Endothelial cell of umbilical vein (primary cell): ENCODE measurements at regions not wholly inside any gene's neighbourhood (a gene's known extent, or its start where the extent isn't known, plus 50 kb on each side); places are given as distances from the start of the nearest gene placed in this dataset.

Experiments used
- BruUV-seq: library from RNA; stranded (reverse); fragments of 400-500 nt; replicated peaks from 2 replicates; lab custom pipeline; 2021; lab: Mats Ljungman, UMichigan
- CTCF ChIA-PET: fragments of 300-600, 350-600 bp; sonication (Branson Sonifier 250); formaldehyde crosslinking; loops from one replicate; lab custom pipeline; 2021; ENCODE audit warnings: antibody characterized with exemption, inconsistent platforms; lab: Charles Lee
- POLR2A ChIA-PET: fragments of 300-600, 350-600 bp; sonication (Branson Sonifier 250); formaldehyde crosslinking; loops from one replicate; lab custom pipeline; 2021; ENCODE audit warnings: antibody characterized with exemption, inconsistent platforms; lab: Charles Lee
- DNase-seq: peaks from one replicate; pipeline ENCODE4 v3.0.0-alpha.2; 2011; ENCODE audit warnings: low read depth, low spot score
- FAIRE-seq: peaks from 2 replicates; lab custom pipeline; 2011; peaks lifted over from hg19 to GRCh38; lab: Jason Lieb, UNC
- H2AFZ ChIP-seq: 2 replicates; pipeline ENCODE4 v1.6.0; 2012; ENCODE audit warnings: low read depth, low read length, control low read depth, inconsistent platforms
- H3K27ac ChIP-seq: 2 replicates; pipeline ENCODE4 v1.5.1; 2011; ENCODE audit warnings: low read depth, mild to moderate bottlenecking, control low read depth, low read length, moderate library complexity; ENCODE audit not compliant: insufficient read depth
- H3K27me3 ChIP-seq, 2 experiments: 2 replicates each; pipeline versions ENCODE4 v1.6.0 to v1.6.1; 2011; ENCODE audit warnings: low read length in 2 of 2, mixed read lengths in 1 of 2; ENCODE audit not compliant: control insufficient read depth in 2 of 2, insufficient read depth in 2 of 2
- H3K36me3 ChIP-seq, 2 experiments: 2 replicates in 1 of 2; 3 replicates in 1 of 2; pipeline ENCODE4 v1.5.1; 2011; ENCODE audit warnings: low read length in 2 of 2, mild to moderate bottlenecking in 1 of 2, moderate library complexity in 1 of 2; ENCODE audit not compliant: control insufficient read depth in 2 of 2, insufficient read depth in 2 of 2; ENCODE audit errors: extremely low read depth in 1 of 2
- H3K4me1 ChIP-seq: 3 replicates; pipeline ENCODE4 v1.5.1; 2011; ENCODE audit warnings: mild to moderate bottlenecking, low read length; ENCODE audit not compliant: control insufficient read depth, insufficient read depth; ENCODE audit errors: extremely low read depth
- H3K4me2 ChIP-seq: 2 replicates; pipeline ENCODE4 v1.6.1; 2011; ENCODE audit warnings: low read length, control low read depth, mixed read lengths; ENCODE audit not compliant: insufficient read depth
- H3K4me3 ChIP-seq, 3 experiments: fragments of 200-600 bp in 1 of 3; sonication (generic), shearing (Covaris generic) in 1 of 3; replicated peaks in 1 of 3; 2 replicates each; pipeline ENCODE4 v1.5.1; 2011 to 2016; ENCODE audit warnings: control low read depth in 3 of 3, low read length in 3 of 3, mild to moderate bottlenecking in 2 of 3, inconsistent platforms in 1 of 3, low read depth in 1 of 3, moderate library complexity in 1 of 3; ENCODE audit not compliant: insufficient read depth in 1 of 3
- H3K79me2 ChIP-seq: 2 replicates; pipeline ENCODE4 v1.6.0; 2012; ENCODE audit warnings: low read length, inconsistent platforms; ENCODE audit not compliant: control insufficient read depth, insufficient read depth
- H3K9ac ChIP-seq: replicated peaks from 2 replicates; pipeline ENCODE3; 2011; ENCODE audit warnings: low read length, control low read depth; ENCODE audit not compliant: insufficient read depth; ENCODE audit errors: extremely low read depth
- H3K9me1 ChIP-seq: replicated peaks from 3 replicates; pipeline ENCODE4 v1.6.0; 2011; ENCODE audit warnings: mild to moderate bottlenecking, low read length; ENCODE audit not compliant: control insufficient read depth, insufficient read depth; ENCODE audit errors: extremely low read depth
- H3K9me3 ChIP-seq: replicated peaks from 2 replicates; pipeline ENCODE4 v1.5.1; 2012; ENCODE audit warnings: low read length, inconsistent platforms; ENCODE audit not compliant: control insufficient read depth, insufficient read depth
- H4K20me1 ChIP-seq: replicated peaks from 2 replicates; pipeline ENCODE3; 2011; ENCODE audit warnings: mild to moderate bottlenecking, low read length; ENCODE audit not compliant: control insufficient read depth, insufficient read depth; ENCODE audit errors: extremely low read depth
- EZH2 ChIP-seq: IDR thresholded peaks from 2 replicates; pipeline ENCODE4 v1.6.1; 2012; ENCODE audit warnings: borderline replicate concordance, low read depth, mild to moderate bottlenecking, moderate library complexity, low read length, inconsistent platforms; ENCODE audit not compliant: severe bottlenecking
- FOS ChIP-seq: IDR thresholded peaks from 2 replicates; pipeline ENCODE4 v1.6.1; 2011; ENCODE audit warnings: mild to moderate bottlenecking, low read length, moderate library complexity, borderline replicate concordance; ENCODE audit not compliant: insufficient read depth
- GATA2 ChIP-seq: IDR thresholded peaks from 2 replicates; pipeline ENCODE4 v1.7.0; 2011; ENCODE audit warnings: low read depth, mild to moderate bottlenecking, moderate library complexity, mixed read lengths, low read length; ENCODE audit not compliant: insufficient read length, insufficient read depth
- JUN ChIP-seq: IDR thresholded peaks from 2 replicates; pipeline ENCODE4 v1.6.1; 2011; ENCODE audit warnings: borderline replicate concordance, low read depth; ENCODE audit not compliant: insufficient read length, insufficient read depth
- MYC ChIP-seq: IDR thresholded peaks from one replicate; pipeline ENCODE4 v1.6.1; 2011; ENCODE audit warnings: mild to moderate bottlenecking, low read depth, low read length
- POLR2A ChIP-seq: IDR thresholded peaks from 2 replicates; pipeline ENCODE4 v1.6.1; 2012; ENCODE audit warnings: low read depth, mild to moderate bottlenecking, control low read depth, low read length
- POLR2AphosphoS5 ChIP-seq: IDR thresholded peaks from 2 replicates; pipeline ENCODE4 v1.6.1; 2012; ENCODE audit warnings: low read depth, mild to moderate bottlenecking, control low read depth, low read length, moderate library complexity; ENCODE audit not compliant: insufficient read depth
- dilution Hi-C: fragments of 300-500 bp; cut with MboI; formaldehyde crosslinking; loops from one replicate; pipeline ENCODE4 v1.15.0; 2019; ENCODE audit warnings: low sequenced_read_pairs; ENCODE audit not compliant: extremely low pct_ligation_motif_present
- intact Hi-C: fragments of 100-400 bp; cut with micrococcal nuclease; formaldehyde crosslinking; loops from one replicate; pipeline ENCODE4 v1.10.0; 2022
- TF ChIP-seq, protein P1 (sequence below): IDR thresholded peaks from 2 replicates; pipeline ENCODE4 v1.6.1; 2011; ENCODE audit not compliant: insufficient read depth, insufficient read length
- TF ChIP-seq, protein P2 (sequence below), 2 donors: IDR thresholded peaks; 1 replicate in 1 of 2; 2 replicates in 1 of 2; pipeline ENCODE4 v1.5.1; 2011; ENCODE audit warnings: low read length in 2 of 2, mild to moderate bottlenecking in 2 of 2, moderate library complexity in 2 of 2, control low read depth in 1 of 2, inconsistent platforms in 1 of 2, low read depth in 1 of 2; ENCODE audit not compliant: insufficient read depth in 1 of 2; ENCODE audit errors: extremely low read depth in 1 of 2

DNA sequence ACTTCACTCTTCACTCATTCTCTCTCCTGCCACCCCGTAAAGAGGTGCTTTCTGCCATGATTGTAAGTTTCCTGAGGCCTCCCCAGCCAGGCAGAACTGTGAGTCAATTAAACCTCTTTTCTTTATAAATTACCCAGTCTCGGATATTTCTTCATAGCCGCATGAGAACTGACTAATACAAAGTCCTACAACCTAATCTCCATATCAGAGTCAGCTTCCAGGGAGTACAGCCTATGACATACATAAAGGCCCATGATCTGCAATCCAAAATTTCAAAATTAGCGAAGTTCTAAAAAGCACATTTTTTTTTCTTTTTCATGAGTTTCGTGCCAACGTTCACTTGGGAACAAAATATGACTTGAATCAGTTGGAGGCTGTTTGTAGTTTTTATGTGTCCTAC, 256.9 kb upstream of the DUSP10 start:
- TF ChIP-seq POLR2A (no peak), EZH2 (no peak), JUN (no peak)
- TF ChIP-seq, protein P1, sequence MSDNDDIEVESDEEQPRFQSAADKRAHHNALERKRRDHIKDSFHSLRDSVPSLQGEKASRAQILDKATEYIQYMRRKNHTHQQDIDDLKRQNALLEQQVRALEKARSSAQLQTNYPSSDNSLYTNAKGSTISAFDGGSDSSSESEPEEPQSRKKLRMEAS: no peak
- no peaks in the 10 kb centered on the region for H4K20me1 ChIP-seq
- H3K36me3 ChIP-seq: no peaks in the 10 kb centered on the region
- FAIRE-seq (no peak), DNase-seq (no peak)
- ChIA-PET POLR2A (no interaction called here), CTCF (interaction anchor here (1.3 kb wide), 1 partner anchor 10 kb away, joined by 4 read pairs; no protein-coding TSS in a partner anchor)
- BruUV-seq: no TSS peak
- dilution Hi-C loops: no loop called here
- H3K27ac ChIP-seq: no peak overlapping the region
- no peaks in the 10 kb centered on the region for H3K9me3 ChIP-seq
- no peaks in the 10 kb centered on the region for H3K4me1 ChIP-seq
- no peak overlapping the region for H3K4me3 ChIP-seq
- H3K27me3 ChIP-seq: no peaks in the 10 kb centered on the region
- H2AFZ ChIP-seq: no peak overlapping the region
- no peak overlapping the region for H3K9ac ChIP-seq
- H3K4me2 ChIP-seq: no peak overlapping the region
- H3K9me1 ChIP-seq: no peaks in the 10 kb centered on the region
- no peaks in the 10 kb centered on the region for H3K79me2 ChIP-seq
- intact Hi-C loops: loop anchor here (10.0 kb wide), 1 partner anchor 524 kb away; no protein-coding TSS in a partner anchor

DNA sequence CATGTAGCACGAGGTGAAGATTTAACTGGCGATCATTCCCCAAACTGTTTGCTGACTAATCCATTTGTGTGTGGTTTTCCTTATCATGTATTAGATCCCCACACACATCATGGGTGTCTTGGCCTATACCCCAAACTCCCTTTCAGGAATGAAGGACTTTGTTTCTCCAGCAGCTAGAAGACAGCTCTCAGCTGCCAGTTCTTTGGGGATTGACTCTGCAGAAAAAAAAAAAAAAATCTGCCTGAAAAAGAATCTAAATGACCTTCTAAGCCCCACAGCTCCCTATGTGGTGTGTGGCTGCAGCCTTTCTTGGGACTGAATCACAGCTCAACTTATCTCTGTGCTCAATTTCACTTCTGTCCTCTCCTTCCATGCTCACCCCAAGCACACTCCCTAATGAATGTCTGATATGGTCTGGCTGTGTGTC, 256.3 kb upstream of the DUSP10 start:
- H4K20me1 ChIP-seq: no peaks in the 10 kb centered on the region

More for the DNA sequence above, 256.3 kb upstream of the DUSP10 start:
- H2AFZ ChIP-seq: no peak overlapping the region
- FAIRE-seq (no peak), DNase-seq (no peak)
- ChIA-PET CTCF (no interaction called here), POLR2A (no interaction called here)
- no peaks in the 10 kb centered on the region for H3K27me3 ChIP-seq
- H3K9me3 ChIP-seq: no peaks in the 10 kb centered on the region
- no peak overlapping the region for H3K4me2 ChIP-seq
- no peak overlapping the region for H3K4me3 ChIP-seq
- dilution Hi-C loops (no loop called here), intact Hi-C loops (loop anchor here (10.0 kb wide), 1 partner anchor 523 kb away; no protein-coding TSS in a partner anchor)
- no peak overlapping the region for H3K9ac ChIP-seq
- H3K9me1 ChIP-seq: no peaks in the 10 kb centered on the region
- no peaks in the 10 kb centered on the region for H3K4me1 ChIP-seq
- TF ChIP-seq, protein P1: no peak
- TF ChIP-seq, protein P2, sequence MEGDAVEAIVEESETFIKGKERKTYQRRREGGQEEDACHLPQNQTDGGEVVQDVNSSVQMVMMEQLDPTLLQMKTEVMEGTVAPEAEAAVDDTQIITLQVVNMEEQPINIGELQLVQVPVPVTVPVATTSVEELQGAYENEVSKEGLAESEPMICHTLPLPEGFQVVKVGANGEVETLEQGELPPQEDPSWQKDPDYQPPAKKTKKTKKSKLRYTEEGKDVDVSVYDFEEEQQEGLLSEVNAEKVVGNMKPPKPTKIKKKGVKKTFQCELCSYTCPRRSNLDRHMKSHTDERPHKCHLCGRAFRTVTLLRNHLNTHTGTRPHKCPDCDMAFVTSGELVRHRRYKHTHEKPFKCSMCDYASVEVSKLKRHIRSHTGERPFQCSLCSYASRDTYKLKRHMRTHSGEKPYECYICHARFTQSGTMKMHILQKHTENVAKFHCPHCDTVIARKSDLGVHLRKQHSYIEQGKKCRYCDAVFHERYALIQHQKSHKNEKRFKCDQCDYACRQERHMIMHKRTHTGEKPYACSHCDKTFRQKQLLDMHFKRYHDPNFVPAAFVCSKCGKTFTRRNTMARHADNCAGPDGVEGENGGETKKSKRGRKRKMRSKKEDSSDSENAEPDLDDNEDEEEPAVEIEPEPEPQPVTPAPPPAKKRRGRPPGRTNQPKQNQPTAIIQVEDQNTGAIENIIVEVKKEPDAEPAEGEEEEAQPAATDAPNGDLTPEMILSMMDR (IDR thresholded peaks at IDR 0.05; ENCODE audit: extremely low read depth in 1 of 2, insufficient read depth in 1 of 2, low read depth in 1 of 2, low read length in 2 of 2): no peak
- no peak for TF ChIP-seq POLR2AphosphoS5
- no peak for TF ChIP-seq MYC
- no peak for TF ChIP-seq GATA2
- TF ChIP-seq EZH2: no peak
- TF ChIP-seq FOS: no peak
- TF ChIP-seq JUN: no peak
- no peak for TF ChIP-seq POLR2A
- H3K36me3 ChIP-seq: no peaks in the 10 kb centered on the region
- no TSS peak for BruUV-seq
- H3K79me2 ChIP-seq: no peaks in the 10 kb centered on the region
- H3K27ac ChIP-seq: no peak overlapping the region
